DMS53 treated with DMSO at 0.1 percent for 48 hours (cell line): ENCODE measurements at regions not wholly inside any gene's neighbourhood (a gene's known extent, or its start where the extent isn't known, plus 50 kb on each side); places are given as distances from the start of the nearest gene placed in this dataset.

Experiments
- DNase-seq: peaks from one replicate; lab custom pipeline; 2025; ENCODE audit not compliant: unreplicated experiment; lab: John Stamatoyannopoulos, UW

DNA sequence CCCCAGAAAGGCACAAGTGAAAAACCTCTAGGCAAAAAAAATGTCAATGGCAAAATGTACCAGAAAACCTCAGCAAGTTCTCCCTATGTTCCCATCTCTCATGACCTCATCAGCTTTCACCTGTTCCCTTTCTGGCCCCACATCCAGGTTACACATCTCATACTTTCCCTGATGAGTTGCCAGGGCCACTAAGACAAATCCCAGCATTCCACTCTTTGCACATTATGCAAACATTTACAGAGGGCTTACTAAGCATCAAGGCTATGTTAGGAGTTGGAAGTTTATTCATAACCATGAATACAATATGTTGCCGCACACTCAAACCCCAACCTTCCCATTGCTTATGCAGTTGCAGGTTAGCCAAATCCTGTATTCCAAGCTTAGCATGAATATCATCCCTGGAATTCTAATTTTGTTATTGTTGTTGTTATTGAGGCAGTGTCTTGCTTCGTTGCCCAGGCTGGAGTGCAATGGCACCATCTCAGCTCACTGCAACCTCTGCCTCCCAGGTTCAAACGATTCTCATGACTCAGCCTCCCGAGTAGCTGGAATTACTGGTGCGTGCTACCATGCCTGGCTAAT is 129.3 kb upstream of the UBE2E2 start:
- DNase-seq, result no peak

GRCh38 chr3:23075496-23075895 is 127.6 kb upstream of the UBE2E2 start:
- no peak for DNase-seq

DNA sequence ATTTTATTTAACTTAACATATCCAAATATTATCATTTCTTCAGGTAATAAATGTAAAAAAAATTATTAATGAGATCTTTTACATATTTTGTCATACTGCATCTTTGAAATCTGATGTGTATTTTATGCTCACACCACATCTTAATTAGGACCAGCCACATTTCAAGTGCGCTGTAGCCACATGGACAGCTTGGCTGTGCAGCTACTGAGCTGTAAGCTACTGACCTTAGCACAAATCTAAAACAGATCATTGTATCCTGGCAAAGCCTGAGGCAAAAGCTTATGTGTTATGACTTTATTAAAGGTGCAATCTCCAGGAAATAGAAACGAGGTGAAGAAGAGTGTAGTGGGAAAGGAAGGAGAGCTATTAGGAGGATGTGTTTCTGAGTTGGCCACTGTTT is 126.7 kb upstream of the UBE2E2 start:
- no peak for DNase-seq

- no peak for DNase-seq
Observed at GRCh38 chr3:23077126-23077525, 126.0 kb upstream of the UBE2E2 start.

DNA sequence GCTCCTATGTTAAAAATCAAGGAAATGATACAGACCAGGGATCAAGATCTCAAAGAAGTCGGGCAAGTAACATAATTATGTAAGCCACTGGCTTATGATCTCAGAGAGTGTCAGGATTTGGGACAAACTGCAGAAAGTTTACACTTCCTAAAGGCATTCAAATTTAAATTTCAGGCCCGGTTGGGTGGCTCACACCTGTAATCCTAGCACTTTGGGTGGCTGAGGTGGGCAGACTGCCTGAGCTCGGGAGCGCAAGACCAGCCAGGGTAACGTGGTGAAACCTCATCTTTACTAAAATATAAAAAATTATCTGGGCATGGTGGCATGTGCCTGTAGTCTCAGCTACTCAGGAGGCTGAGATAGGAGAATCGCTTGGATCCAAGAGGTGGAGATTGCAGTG is 124.4 kb upstream of the UBE2E2 start:
- no peak for DNase-seq

DNA sequence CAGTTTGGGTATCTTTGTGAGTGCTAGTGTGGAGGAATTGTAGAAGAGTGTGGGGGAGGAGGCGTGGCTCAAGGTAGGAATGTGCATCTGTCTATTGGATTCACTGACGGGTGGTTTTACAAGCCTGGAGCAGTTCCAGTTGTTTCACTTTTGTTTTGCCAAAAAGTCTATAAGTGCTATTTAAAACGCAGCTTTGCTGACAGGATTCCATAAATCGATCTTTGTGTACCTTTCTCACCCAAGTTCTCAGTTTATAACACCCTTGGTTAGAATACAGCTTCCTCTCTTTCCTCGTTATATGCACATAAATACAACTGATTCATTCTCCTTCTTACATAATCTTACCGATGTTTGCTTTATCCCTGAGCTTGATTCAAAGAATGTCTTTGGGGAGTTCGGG is 123.2 kb upstream of the UBE2E2 start:
- DNase-seq, result no peak

- DNase-seq, result no peak
Observed at GRCh38 chr3:23083701-23084100, 119.4 kb upstream of the UBE2E2 start.

- no peak for DNase-seq
Observed at GRCh38 chr3:23084367-23084766, 118.8 kb upstream of the UBE2E2 start.

GRCh38 chr3:23085261-23085660 is 117.9 kb upstream of the UBE2E2 start:
- no peak for DNase-seq

- no peak for DNase-seq
Observed at GRCh38 chr3:23086331-23086730, 116.8 kb upstream of the UBE2E2 start.

- DNase-seq, result no peak
Observed at GRCh38 chr3:23086831-23087230, 116.3 kb upstream of the UBE2E2 start.

DNA sequence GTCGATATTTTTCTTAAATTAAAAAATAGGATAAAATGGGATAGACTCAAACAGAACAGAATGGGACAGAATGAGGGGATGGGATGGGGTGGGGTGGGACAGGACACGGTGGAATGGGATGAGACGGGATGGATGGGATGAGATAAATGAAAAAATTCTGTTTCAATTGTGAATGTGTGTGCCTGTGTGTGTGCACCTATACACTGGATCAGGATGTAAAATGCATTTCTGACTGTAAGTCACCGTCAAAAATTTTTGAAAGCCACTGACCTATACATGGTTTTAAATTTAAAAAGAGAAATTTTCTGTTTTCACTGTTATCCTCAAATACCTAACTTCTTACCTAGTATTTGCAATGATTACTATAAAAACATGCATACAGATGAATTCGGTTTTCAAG is 108.7 kb upstream of the UBE2E2 start:
- DNase-seq, result no peak

DNA sequence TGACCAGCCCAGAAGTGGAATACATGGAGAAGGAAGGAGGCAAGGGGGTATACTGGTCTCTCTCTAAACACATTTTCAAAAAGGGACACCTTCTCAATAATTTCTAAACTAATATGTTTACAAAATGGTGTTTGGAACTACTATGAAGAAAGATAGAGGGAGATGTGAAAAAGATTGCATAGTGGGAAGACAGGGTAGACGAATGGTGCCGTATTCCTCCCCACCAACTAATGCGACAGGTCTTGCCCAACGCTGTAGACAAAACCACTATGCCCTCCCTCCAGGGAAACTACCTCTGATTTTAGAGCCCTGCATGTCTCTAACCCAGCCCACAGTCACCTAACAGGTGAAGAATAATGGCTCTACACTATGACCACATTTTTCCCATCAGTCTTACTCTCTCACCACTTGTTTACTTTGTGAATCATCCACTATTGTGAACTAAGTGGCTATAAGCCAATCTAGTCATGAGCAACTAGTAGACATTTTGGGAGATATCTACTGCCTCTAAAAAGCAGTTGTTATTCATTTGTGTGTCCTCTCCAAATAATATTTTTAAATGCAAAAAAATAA is 108.2 kb upstream of the UBE2E2 start:
- peak; percentile 61 for DNase-seq

DNA sequence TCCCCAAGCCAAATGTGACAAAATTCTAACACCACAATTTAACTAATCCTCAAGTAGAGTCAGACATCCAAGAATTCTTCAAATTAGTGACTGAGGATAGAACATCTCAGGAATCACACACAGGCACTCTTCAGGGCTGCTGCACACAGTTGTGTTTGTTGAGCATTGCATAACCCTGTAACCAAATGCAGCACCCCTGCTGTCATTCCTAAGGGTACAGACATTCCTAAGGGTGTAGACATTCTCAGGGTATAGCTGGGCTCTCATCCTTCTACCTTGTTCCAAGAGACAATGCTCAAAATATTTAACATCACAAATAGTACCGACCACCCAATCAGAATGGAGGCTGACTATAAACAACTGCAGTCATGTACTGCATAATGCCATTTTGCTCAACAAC is 107.1 kb upstream of the UBE2E2 start:
- no peak for DNase-seq

GRCh38 chr3:23099021-23099420 is 104.1 kb upstream of the UBE2E2 start:
- DNase-seq, result no peak

GRCh38 chr3:23099677-23100076 is 103.5 kb upstream of the UBE2E2 start:
- DNase-seq, result no peak

GRCh38 chr3:23100106-23100505 is 103.0 kb upstream of the UBE2E2 start:
- DNase-seq, result no peak

DNA sequence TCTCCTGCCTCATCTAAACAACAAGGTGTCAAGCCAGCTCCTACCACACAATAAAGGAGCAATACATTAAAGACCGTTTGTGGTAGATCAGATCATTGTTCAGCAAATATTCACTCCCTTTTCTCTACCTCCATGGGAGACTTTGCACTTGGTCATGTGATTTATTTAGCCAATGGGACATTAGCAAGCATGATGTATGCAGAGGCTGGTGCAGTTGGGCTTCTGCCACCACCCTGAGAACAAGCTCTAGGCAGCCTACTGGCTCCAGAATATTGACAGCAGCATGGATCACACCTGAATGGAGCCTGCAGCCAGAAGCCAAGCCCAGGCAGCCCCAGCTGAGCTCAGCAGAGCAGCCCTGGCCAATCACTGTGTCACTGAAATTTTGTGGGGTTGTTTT is 99.4 kb upstream of the UBE2E2 start:
- no peak for DNase-seq

DNA sequence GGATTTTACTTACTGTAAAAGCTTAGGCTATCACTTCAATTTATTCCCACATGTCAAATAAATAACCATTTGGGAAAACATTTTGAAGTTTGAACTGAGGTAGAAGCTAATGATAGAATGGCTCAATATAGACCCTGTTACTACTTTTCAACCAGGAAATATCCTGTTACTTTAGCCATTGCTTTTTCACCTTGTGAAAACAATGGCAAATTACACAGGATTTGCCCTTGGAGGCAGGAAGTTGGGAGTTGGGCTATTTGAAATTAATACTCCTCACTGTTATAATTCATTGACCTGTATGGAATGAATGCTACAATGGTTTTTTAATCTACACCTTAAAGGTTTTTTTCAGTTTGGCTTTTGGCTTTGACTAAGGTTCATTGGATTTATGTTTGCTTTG is 98.1 kb upstream of the UBE2E2 start:
- peak; percentile 2 for DNase-seq

GRCh38 chr3:23106666-23107065 is 96.5 kb upstream of the UBE2E2 start:
- no peak for DNase-seq

DNA sequence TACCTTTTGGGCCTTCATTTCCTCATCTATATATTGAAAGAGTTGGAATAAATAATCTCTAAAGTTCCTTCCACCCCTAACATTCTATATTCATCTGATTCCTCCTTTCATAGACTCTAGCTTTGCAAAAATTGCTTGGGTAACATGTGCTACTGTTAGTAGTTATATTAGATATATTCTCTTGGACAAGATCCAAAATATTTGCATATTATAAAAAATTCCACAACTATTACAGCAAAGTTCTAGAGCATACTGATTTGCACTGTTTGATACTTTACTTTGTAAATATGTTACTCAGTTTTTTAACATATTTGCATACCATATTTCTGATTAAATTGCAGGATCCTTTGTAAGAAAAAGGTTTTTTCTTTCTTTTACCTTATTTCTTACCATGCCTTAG is 95.9 kb upstream of the UBE2E2 start:
- no peak for DNase-seq

GRCh38 chr3:23108451-23109057 is 94.6 kb upstream of the UBE2E2 start:
- no peak for DNase-seq

DNA sequence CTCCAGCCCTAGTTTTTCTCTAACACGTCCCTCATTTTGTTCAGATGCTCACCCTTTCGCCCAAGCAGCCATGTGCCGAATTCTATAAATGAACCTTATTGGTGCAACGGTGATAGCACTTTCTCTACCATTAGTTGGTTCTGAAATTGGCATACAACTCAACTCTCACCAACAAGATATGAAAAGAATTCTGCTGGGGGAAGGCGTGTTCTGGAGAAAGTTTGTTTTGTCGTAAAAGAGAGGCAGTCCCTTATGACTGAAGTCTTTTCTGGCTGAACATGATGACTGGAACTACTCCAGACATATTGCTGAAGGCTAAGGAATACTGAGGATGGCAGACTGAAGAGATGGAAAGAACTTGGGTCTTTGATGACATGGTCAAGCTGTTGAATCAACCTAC is 91.8 kb upstream of the UBE2E2 start:
- no peak for DNase-seq
